ENCODE measurements at regions not wholly inside any gene's neighbourhood (a gene's known extent, or its start where the extent isn't known, plus 50 kb on each side); places are given as distances from the start of the nearest gene placed in this dataset.

DNA sequence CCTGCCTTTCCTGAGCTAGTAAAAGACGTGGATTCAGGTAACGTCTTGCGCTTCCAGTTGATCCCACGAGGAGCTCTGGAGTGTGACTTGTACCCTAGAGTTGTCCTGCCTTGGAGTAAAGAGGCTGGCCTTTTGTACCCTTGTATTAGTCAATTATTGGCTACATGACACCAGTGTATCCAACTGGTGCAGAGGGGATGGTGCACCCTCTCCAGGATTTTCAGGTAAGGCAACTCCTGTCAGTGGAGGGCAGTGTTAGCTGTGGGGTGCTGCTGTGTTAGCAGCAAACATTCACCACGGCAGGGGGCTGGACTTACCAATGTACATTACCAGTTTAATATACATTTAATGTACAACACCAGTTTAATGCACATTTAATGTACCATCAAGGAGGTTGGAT lies 233.5 kb downstream of the MIAT start:
- Histone ChIP-seq H3K18ac (ENCODE audit: insufficient read length, low read depth, low read length) (no peak overlapping the region), H2BK12ac (ENCODE audit: insufficient read length, low read depth, low read length) (no peak overlapping the region), H3T11ph (ENCODE audit: low read length) (no peak overlapping the region), H2BK15ac (ENCODE audit: low read depth, low read length) (no peak overlapping the region), H3K9me3 (ENCODE audit: control insufficient read depth, low read depth, low read length) (no peaks in the 10 kb centered on the region), H4K91ac (ENCODE audit: insufficient read length, low read depth, low read length) (no peak overlapping the region), H2AK5ac (ENCODE audit: insufficient read length, low read length) (no peak overlapping the region), H3K4ac (ENCODE audit: low read depth, low read length) (no peak overlapping the region), H3K56ac (ENCODE audit: insufficient read length, low read depth, low read length) (no peak overlapping the region), H2BK5ac (ENCODE audit: insufficient read length, low read length) (no peak overlapping the region), H3K23ac (ENCODE audit: insufficient read length, low read depth, low read length) (no peak overlapping the region), H3K79me2 (ENCODE audit: insufficient read depth, low read length) (no peaks in the 10 kb centered on the region), H2BK120ac (ENCODE audit: low read depth, low read length, poor library complexity, severe bottlenecking) (no peak overlapping the region), H2BK20ac (ENCODE audit: low read depth, low read length, poor library complexity, severe bottlenecking) (no peak overlapping the region), H4K20me1 (ENCODE audit: control insufficient read depth, insufficient read depth, insufficient read length) (no peaks in the 10 kb centered on the region), H4K5ac (ENCODE audit: insufficient read length, low read depth, low read length) (no peak overlapping the region), H3K4me1 (ENCODE audit: insufficient read depth, low read length) (no peaks in the 10 kb centered on the region; the same call in 1 of the 2 replicates), H3K79me1 (ENCODE audit: insufficient read depth, low read depth, low read length, poor library complexity, severe bottlenecking) (no peaks in the 10 kb centered on the region), H3K14ac (ENCODE audit: insufficient read depth, low read length) (no peak overlapping the region), H3K27ac (ENCODE audit: insufficient read length, low read depth, low read length) (no peak overlapping the region), H4K8ac (replicated peaks; ENCODE audit: insufficient read length, low read depth, low read length) (no peak overlapping the region), H3K27me3 (ENCODE audit: insufficient read depth, low read length) (no peaks in the 10 kb centered on the region), H3K9ac (ENCODE audit: extremely low read depth, insufficient read length, low read length) (no peak overlapping the region), H2AFZ (ENCODE audit: low read length) (no peak overlapping the region), H3K23me2 (ENCODE audit: insufficient read length, low read depth, low read length, poor library complexity, severe bottlenecking) (no peaks in the 10 kb centered on the region), H3K4me2 (ENCODE audit: insufficient read depth, insufficient read length, low read length) (no peak overlapping the region)
- WGBS (ENCODE audit: extremely low coverage, insufficient read length, low lambda C conversion rate): no CpG with 5 or more reads among the region's 5 CpGs
- Mint-ChIP-seq H3K9me3 (no peaks in the 10 kb centered on the region), H3K27me3 (ENCODE audit: low read depth) (peaks cover 11% of the 10 kb centered on the region), H3K27ac (no peak overlapping the region), H3K36me3 (ENCODE audit: insufficient read depth in 1 of 3, low read depth in 3 of 3) (no peaks in the 10 kb centered on the region), H3K4me1 (peaks cover 35 to 50% of the 10 kb centered on the region in 2 experiments), H3K4me3 (no peak overlapping the region)
- TF ChIP-seq, protein P1, sequence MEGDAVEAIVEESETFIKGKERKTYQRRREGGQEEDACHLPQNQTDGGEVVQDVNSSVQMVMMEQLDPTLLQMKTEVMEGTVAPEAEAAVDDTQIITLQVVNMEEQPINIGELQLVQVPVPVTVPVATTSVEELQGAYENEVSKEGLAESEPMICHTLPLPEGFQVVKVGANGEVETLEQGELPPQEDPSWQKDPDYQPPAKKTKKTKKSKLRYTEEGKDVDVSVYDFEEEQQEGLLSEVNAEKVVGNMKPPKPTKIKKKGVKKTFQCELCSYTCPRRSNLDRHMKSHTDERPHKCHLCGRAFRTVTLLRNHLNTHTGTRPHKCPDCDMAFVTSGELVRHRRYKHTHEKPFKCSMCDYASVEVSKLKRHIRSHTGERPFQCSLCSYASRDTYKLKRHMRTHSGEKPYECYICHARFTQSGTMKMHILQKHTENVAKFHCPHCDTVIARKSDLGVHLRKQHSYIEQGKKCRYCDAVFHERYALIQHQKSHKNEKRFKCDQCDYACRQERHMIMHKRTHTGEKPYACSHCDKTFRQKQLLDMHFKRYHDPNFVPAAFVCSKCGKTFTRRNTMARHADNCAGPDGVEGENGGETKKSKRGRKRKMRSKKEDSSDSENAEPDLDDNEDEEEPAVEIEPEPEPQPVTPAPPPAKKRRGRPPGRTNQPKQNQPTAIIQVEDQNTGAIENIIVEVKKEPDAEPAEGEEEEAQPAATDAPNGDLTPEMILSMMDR (conservative IDR thresholded peaks at IDR 0.05): peak; percentile 44; the same call in 2 of the 3 replicates
- DNase-seq: no peak
